ENCODE measurements at regions not wholly inside any gene's neighbourhood (a gene's known extent, or its start where the extent isn't known, plus 50 kb on each side); places are given as distances from the start of the nearest gene placed in this dataset.

DNA sequence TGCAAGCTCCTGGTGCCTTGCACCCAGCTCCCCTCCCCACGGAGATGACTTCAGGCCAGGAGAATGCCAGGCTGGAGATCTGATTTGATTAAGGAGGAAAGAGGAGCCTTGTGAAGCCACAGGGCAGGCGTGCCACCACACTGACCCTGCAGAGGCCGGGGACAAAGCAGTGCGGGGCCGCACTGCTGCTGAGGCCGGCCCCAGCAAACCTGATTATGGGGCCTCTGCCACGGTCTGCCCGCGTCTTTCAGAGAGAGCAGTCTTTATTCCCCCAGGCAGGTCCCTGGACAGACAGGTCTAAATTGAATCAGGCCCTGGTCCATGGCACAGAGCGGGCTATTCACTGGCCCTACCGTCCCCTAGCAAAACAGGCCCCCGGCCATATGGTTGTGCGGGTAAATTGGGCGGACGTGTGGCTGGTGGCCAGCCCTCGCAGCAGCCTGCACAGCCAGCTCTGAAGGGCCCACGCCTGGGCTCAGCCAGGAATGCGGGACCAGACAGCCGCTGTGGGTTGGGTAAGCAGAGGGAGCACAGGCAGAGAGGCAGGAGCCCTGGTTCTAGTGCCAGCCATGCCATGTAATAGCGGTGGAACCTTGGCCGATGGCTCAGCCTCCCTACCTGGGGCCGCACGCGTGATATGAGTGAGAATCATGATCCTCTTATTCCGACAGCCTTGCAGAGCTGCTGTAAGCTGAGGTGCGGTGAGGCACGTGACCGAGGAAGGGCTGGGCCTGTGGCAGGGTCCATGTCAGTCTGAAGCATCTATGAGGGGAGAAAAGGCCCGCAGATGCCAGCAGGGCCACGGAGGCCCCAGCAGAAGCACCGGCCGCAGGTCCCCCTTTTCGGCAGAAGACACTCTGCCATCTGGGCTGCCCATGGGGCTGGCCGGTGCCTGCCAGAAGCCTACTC lies 97.3 kb upstream of the MYCN start:
- POLR2A ChIA-PET (ENCODE audit: partially characterized antibody): no interaction called here
- no peak overlapping the region for H3K4ac ChIP-seq (replicated peaks; ENCODE audit: insufficient read length, low read depth, low read length)
- no peaks in the 10 kb centered on the region for H3K79me1 ChIP-seq (ENCODE audit: low read depth, low read length)
- no peak overlapping the region for H3K18ac ChIP-seq (ENCODE audit: extremely low read depth, low read length)
- no peak overlapping the region for H2BK20ac ChIP-seq (ENCODE audit: low read length)
- no peak overlapping the region for H4K5ac ChIP-seq (ENCODE audit: insufficient read length, low read depth, low read length)
- H3K4me2 ChIP-seq (ENCODE audit: insufficient read depth in 1 of 2, low read depth in 2 of 2, low read length in 2 of 2): no peak overlapping the region
- no peak overlapping the region for H2BK120ac ChIP-seq (replicated peaks; ENCODE audit: low read depth, low read length)
- no peak overlapping the region for H3K56ac ChIP-seq (replicated peaks; ENCODE audit: insufficient read length, low read depth, low read length)
- no peaks in the 10 kb centered on the region for H3K79me2 ChIP-seq (ENCODE audit: control insufficient read depth in 1 of 2, insufficient read depth in 2 of 2, low read length in 2 of 2)
- no peak for DNase-seq (ENCODE audit: low read depth in 1 of 2, low spot score in 2 of 2)
- H3K4me3 ChIP-seq (ENCODE audit: extremely low read depth in 1 of 4, insufficient read depth in 2 of 4, low read depth in 3 of 4, low read length in 4 of 4): no peak overlapping the region
- no peak overlapping the region for H3K23ac ChIP-seq (ENCODE audit: insufficient read length)
- H3K9ac ChIP-seq (replicated peaks in 1 of 4; ENCODE audit: extremely low read depth in 1 of 4, low read depth in 3 of 4, low read length in 3 of 4): no peak overlapping the region
- no peaks in the 10 kb centered on the region for H3K9me3 ChIP-seq (ENCODE audit: insufficient read depth in 2 of 2, low read depth in 1 of 2, low read length in 1 of 2)
- no peak overlapping the region for H4K91ac ChIP-seq (replicated peaks; ENCODE audit: insufficient read length, low read length)
- CTCF ChIA-PET (ENCODE audit: partially characterized antibody): interaction anchor here (1.0 to 1.2 kb wide), 2 partner anchors 10 to 24 kb away, joined by 3 read pairs; no protein-coding TSS in a partner anchor
- H4K8ac ChIP-seq (ENCODE audit: extremely low read depth, insufficient read depth, low read length): no peak overlapping the region
- H2BK15ac ChIP-seq (ENCODE audit: low read length): no peak overlapping the region
- no peak overlapping the region for H3K14ac ChIP-seq (ENCODE audit: insufficient read length)
- no peaks in the 10 kb centered on the region for H3K27me3 ChIP-seq (replicated peaks in 1 of 4; ENCODE audit: control insufficient read depth in 3 of 4, extremely low read depth in 1 of 4, insufficient read depth in 3 of 4, low read length in 3 of 4)
- H2BK12ac ChIP-seq (ENCODE audit: low read depth, low read length): no peak overlapping the region
- no peaks in the 10 kb centered on the region for H3K36me3 ChIP-seq (ENCODE audit: control insufficient read depth in 2 of 4, insufficient read depth in 4 of 4, low read length in 3 of 4)
- no peak overlapping the region for H3K27ac ChIP-seq (ENCODE audit: low read depth, low read length)
- no peaks in the 10 kb centered on the region for H3K23me2 ChIP-seq (ENCODE audit: low read depth, low read length)
- no peak overlapping the region for H2BK5ac ChIP-seq (ENCODE audit: low read depth, low read length)
- WGBS, 2 experiments (ENCODE audit: extremely low coverage in 1 of 2, insufficient coverage in 1 of 2, insufficient read length in 1 of 2, insufficient replicate concordance in 2 of 2, low coverage in 1 of 2, low lambda C conversion rate in 2 of 2, missing lambda C conversion rate in 1 of 2): 90% methylated on average over 31 of the region's 34 CpGs; no CpG with 5 or more reads in 1 of the 2 experiments
- no peak overlapping the region for H2AFZ ChIP-seq (ENCODE audit: low read length)
- no peak overlapping the region for H2AK5ac ChIP-seq (ENCODE audit: low read depth, low read length)
- H4K20me1 ChIP-seq (replicated peaks in 1 of 2; ENCODE audit: control insufficient read depth in 1 of 2, insufficient read depth in 2 of 2, low read length in 2 of 2): no peaks in the 10 kb centered on the region
- no peak for FAIRE-seq
- H3K4me1 ChIP-seq (replicated peaks in 1 of 4; ENCODE audit: control insufficient read depth in 3 of 4, insufficient read depth in 4 of 4, low read length in 3 of 4): peaks cover 0 to 4% (median 1%) of the 10 kb centered on the region in 4 experiments; a peak in 5 of 7 replicates
